Upper lobe of right lung (tissue), 1 donor: ENCODE measurements at regions not wholly inside any gene's neighbourhood (a gene's known extent, or its start where the extent isn't known, plus 50 kb on each side); places are given as distances from the start of the nearest gene placed in this dataset.

Experiments used
- ATAC-seq: fragments of 200-7000 bp; cut with Tn5 transposase; one replicate; pipeline ENCODE4 v1.9.1; 2020; ENCODE audit warnings: mild to moderate bottlenecking, moderate library complexity
- DNase-seq: peaks from one replicate; pipeline ENCODE4 v3.0.0-alpha.2; 2020
- H3K27ac ChIP-seq: fragments of 200-600 bp; one replicate; pipeline ENCODE4 v1.8.0; 2022
- H3K27me3 ChIP-seq: fragments of 200-600 bp; one replicate; pipeline ENCODE4 v1.8.0; 2022; ENCODE audit warnings: mild to moderate bottlenecking
- H3K36me3 ChIP-seq: fragments of 200-600 bp; one replicate; pipeline ENCODE4 v1.8.0; 2022
- H3K4me1 ChIP-seq: fragments of 200-600 bp; one replicate; pipeline ENCODE4 v1.8.0; 2022
- H3K4me3 ChIP-seq: fragments of 200-600 bp; one replicate; pipeline ENCODE4 v1.8.0; 2022; ENCODE audit warnings: mild to moderate bottlenecking
- H3K9me3 ChIP-seq: fragments of 200-600 bp; one replicate; pipeline ENCODE4 v1.8.0; 2022
- intact Hi-C: fragments of 100-400 bp; cut with DNase I; formaldehyde crosslinking; loops from one replicate; pipeline ENCODE4 v1.11.0; 2022
- TF ChIP-seq, protein P1 (sequence below): fragments of 200-600 bp; IDR thresholded peaks from one replicate; pipeline ENCODE4 v1.8.0; 2022; ENCODE audit warnings: antibody characterized with exemption
- donor health status: DM: no; HTN: yes; CAD: no; lungs with severe emphysema.

DNA sequence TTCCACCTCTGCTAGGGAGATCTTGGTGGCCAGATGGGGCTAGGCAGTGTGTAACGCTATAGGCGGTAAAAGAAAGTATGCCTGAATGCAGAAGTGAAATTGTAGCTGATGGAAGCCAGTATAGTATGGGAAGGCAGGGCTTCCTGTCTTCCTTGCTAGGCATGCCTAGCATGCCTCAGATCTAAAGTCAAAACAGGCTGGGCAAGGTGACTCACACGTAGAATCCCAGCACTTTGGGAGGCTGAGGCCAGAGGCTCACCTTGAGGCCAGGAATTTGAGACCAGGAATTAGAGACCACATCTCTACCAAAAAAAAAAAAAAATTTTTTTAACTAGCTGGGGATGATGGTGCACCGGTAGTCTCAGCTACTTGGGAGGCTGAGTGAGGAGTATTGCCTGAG lies 281.7 kb upstream of the MTNR1B start:
- Histone ChIP-seq H3K9me3 (no peaks in the 10 kb centered on the region), H3K27ac (no peak overlapping the region), H3K36me3 (no peaks in the 10 kb centered on the region), H3K4me1 (no peaks in the 10 kb centered on the region), H3K27me3 (no peaks in the 10 kb centered on the region), H3K4me3 (no peak overlapping the region)
- DNase-seq (no peak), ATAC-seq (no peak)
- intact Hi-C loops, result no loop called here
- TF ChIP-seq, protein P1, sequence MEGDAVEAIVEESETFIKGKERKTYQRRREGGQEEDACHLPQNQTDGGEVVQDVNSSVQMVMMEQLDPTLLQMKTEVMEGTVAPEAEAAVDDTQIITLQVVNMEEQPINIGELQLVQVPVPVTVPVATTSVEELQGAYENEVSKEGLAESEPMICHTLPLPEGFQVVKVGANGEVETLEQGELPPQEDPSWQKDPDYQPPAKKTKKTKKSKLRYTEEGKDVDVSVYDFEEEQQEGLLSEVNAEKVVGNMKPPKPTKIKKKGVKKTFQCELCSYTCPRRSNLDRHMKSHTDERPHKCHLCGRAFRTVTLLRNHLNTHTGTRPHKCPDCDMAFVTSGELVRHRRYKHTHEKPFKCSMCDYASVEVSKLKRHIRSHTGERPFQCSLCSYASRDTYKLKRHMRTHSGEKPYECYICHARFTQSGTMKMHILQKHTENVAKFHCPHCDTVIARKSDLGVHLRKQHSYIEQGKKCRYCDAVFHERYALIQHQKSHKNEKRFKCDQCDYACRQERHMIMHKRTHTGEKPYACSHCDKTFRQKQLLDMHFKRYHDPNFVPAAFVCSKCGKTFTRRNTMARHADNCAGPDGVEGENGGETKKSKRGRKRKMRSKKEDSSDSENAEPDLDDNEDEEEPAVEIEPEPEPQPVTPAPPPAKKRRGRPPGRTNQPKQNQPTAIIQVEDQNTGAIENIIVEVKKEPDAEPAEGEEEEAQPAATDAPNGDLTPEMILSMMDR, result no peak

DNA sequence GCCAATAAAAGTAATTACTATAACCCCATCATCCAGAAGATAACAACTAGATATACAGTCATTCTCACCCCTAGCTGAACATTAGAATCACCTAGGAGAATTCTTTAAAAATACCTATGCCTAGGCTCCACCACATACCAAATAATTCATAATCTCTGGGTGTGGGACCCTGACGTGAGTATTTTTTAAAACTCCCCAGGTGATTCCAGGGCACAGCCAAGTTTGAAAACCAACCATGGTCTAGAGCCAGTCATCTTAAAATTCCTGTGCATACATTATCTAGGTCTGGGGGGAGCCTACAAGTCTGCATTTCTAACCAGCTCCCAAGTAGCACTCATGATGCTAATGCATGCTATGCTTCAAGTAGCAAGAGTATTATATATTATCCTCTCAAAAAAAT lies 281.0 kb upstream of the MTNR1B start:
- no peak overlapping the region for H3K4me3 ChIP-seq
- H3K9me3 ChIP-seq, result no peaks in the 10 kb centered on the region
- no peaks in the 10 kb centered on the region for H3K27me3 ChIP-seq
- DNase-seq (no peak), ATAC-seq (no peak)
- no peak overlapping the region for H3K27ac ChIP-seq
- intact Hi-C loops, result no loop called here
- H3K36me3 ChIP-seq, result no peaks in the 10 kb centered on the region
- TF ChIP-seq, protein P1, result no peak
- H3K4me1 ChIP-seq, result no peaks in the 10 kb centered on the region

DNA sequence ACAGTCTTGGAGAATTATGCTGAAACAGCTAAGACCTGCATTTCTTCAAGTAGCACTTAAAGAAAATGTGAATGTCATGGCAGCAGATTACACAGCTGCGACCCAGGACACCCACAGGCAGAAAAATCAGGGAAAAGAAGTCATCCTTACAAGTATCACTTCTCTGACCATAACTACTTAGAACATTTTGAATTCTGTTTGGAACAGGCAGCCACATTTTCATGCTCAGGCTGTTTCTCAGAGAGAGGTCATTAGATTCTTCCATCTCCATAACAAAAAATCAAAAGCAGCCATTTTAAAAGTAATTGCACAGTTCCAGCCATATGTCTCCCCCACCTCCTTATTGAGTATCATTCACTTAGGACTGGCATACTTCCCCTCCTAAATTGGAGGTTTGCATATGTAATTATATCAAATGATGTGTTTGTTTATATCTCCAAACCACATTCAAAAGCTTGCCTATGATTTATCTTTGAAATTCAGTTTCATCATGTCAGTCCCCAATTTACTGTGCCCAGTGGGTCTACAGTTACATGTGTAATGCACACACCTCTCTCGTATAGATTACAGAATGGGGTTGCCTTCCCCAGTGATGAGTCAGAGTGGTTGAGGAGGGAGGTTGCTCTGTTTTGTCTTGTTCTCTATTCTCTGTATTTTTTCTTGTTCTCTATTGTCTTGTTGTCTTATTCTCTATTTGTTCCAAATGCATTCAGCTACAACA lies 276.5 kb upstream of the MTNR1B start:
- no peaks in the 10 kb centered on the region for H3K4me1 ChIP-seq
- ATAC-seq (no peak), DNase-seq (no peak)
- intact Hi-C loops, result no loop called here
- H3K27me3 ChIP-seq, result no peaks in the 10 kb centered on the region
- H3K4me3 ChIP-seq, result no peak overlapping the region
- H3K27ac ChIP-seq, result no peak overlapping the region
- TF ChIP-seq, protein P1, result no peak
- no peaks in the 10 kb centered on the region for H3K9me3 ChIP-seq
- no peaks in the 10 kb centered on the region for H3K36me3 ChIP-seq

- TF ChIP-seq, protein P1, result no peak
- no peak overlapping the region for H3K27ac ChIP-seq
- ATAC-seq, result no peak
These were observed 273.4 kb upstream of the MTNR1B start for GRCh38 chr11:92696076-92696475.

DNA sequence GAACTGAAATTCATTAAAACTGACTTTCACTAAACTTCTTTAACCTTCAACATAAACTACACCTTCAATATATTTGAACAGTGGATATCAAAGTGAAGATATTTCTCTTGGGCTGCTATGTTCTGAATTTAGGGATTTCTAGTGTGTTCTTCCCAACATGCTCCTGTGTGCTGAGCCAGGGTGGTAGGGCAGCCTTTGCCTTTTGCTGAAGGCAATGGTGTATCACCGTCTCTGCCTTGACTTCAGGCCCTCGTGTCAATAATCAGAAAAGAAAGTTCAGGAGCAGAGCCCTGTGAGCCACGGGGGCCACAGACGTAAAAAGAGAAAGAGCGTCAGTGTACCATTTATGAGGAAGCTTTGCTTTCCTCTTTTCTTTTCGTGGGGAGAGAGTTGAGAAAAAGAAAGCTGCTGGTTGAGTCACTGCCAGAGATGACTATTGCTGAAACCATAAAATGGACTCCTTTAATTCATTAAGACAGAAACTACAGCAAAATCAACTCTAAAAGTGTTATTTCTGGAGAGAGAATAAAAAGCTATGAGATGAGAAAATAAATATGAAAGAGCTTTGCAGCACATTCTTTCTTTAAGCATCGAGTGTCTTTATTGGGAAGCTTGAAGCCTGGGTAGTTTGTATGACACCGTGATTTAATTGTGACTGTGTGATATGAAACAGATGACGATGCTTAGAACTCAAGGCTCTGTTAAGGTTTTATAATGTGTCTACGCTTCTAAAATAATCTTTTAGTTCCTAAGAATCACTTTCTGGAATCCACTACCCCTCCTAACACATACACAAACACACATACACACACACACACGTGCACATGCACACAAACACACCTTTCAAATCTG lies 271.8 kb upstream of the MTNR1B start:
- H3K9me3 ChIP-seq, result no peaks in the 10 kb centered on the region
- intact Hi-C loops, result no loop called here
- H3K4me3 ChIP-seq, result no peak overlapping the region
- DNase-seq (no peak), ATAC-seq (peak; percentile 31)
- H3K4me1 ChIP-seq, result no peaks in the 10 kb centered on the region
- no peaks in the 10 kb centered on the region for H3K36me3 ChIP-seq
- no peak overlapping the region for H3K27ac ChIP-seq
- TF ChIP-seq, protein P1, result no peak
- H3K27me3 ChIP-seq, result no peaks in the 10 kb centered on the region

More at GRCh38 chr11:92696076-92696475, 273.4 kb upstream of the MTNR1B start:
- Histone ChIP-seq H3K4me1 (no peaks in the 10 kb centered on the region), H3K36me3 (no peaks in the 10 kb centered on the region), H3K9me3 (no peaks in the 10 kb centered on the region), H3K4me3 (no peak overlapping the region), H3K27me3 (no peaks in the 10 kb centered on the region)
- intact Hi-C loops, result no loop called here
- no peak for DNase-seq
